ENCODE measurements at regions not wholly inside any gene's neighbourhood (a gene's known extent, or its start where the extent isn't known, plus 50 kb on each side); places are given as distances from the start of the nearest gene placed in this dataset.
A peak's percentile ranks its signal among the peaks of the same experiment; 100 is the strongest.
"Not testable (repeated sequence)": the region's sequence is repeated elsewhere in the genome, so short reads cannot be mapped to it uniquely, and the experiment has no call there.

DNA sequence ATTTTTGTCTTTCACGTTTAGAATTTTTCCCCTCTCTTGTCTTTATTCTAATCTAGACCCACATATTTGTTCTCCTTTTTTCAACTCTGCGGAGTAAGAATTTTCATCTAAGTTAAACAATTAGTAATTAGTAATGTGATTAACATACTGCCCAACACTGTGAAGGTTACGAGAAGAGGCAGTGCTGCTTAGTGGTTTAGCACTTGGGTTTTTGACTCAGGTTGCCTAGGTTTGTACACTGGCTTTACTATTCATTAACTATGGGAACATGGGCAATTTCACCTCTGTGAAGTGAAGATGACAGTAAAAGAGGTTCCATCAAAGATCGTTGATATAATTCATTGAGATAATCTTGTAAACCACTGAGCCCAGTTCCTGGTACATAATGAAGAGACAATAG is 82.2 kb upstream of the PNPT1 start:
- Histone ChIP-seq H3K4me2 (ENCODE audit: low read length) (no peak overlapping the region), H3K9me3 (ENCODE audit: low read length) (no peaks in the 10 kb centered on the region), H3K4me1 (ENCODE audit: insufficient read depth, low read length) (peaks cover 29% of the 10 kb centered on the region), H3K27me3 (ENCODE audit: low read length) (no peaks in the 10 kb centered on the region), H3K4me3 (ENCODE audit: low read length) (no peak overlapping the region), H3K9ac (ENCODE audit: low read length) (no peak overlapping the region), H3F3A (ENCODE audit: low read length, unreplicated experiment) (peaks cover 6% of the 10 kb centered on the region), H3K9me2 (replicated peaks; ENCODE audit: low read length) (no peaks in the 10 kb centered on the region), H2AFZ (ENCODE audit: low read length) (no peak overlapping the region), H3K27ac (ENCODE audit: low read length) (no peak overlapping the region), H3K79me2 (ENCODE audit: low read length) (no peaks in the 10 kb centered on the region), H4K20me1 (ENCODE audit: low read length) (no peaks in the 10 kb centered on the region), H3K36me3 (ENCODE audit: low read depth, low read length) (no peaks in the 10 kb centered on the region)
- ChIA-PET CTCF (no interaction called here), POLR2A (ENCODE audit: unreplicated experiment) (no interaction called here)
- DNase-seq (no peak), ATAC-seq (no peak)
- no peak for TF ChIP-seq EZH2 (IDR thresholded peaks at IDR 0.05; ENCODE audit: low read length, unreplicated experiment)
- TF ChIP-seq, protein P1, sequence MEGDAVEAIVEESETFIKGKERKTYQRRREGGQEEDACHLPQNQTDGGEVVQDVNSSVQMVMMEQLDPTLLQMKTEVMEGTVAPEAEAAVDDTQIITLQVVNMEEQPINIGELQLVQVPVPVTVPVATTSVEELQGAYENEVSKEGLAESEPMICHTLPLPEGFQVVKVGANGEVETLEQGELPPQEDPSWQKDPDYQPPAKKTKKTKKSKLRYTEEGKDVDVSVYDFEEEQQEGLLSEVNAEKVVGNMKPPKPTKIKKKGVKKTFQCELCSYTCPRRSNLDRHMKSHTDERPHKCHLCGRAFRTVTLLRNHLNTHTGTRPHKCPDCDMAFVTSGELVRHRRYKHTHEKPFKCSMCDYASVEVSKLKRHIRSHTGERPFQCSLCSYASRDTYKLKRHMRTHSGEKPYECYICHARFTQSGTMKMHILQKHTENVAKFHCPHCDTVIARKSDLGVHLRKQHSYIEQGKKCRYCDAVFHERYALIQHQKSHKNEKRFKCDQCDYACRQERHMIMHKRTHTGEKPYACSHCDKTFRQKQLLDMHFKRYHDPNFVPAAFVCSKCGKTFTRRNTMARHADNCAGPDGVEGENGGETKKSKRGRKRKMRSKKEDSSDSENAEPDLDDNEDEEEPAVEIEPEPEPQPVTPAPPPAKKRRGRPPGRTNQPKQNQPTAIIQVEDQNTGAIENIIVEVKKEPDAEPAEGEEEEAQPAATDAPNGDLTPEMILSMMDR (conservative IDR thresholded peaks at IDR 0.05; ENCODE audit: low read depth, low read length) = no peak
- intact Hi-C loops (cut with micrococcal nuclease) = no loop called here
- BruUV-seq (replicated peaks) = no TSS peak

DNA sequence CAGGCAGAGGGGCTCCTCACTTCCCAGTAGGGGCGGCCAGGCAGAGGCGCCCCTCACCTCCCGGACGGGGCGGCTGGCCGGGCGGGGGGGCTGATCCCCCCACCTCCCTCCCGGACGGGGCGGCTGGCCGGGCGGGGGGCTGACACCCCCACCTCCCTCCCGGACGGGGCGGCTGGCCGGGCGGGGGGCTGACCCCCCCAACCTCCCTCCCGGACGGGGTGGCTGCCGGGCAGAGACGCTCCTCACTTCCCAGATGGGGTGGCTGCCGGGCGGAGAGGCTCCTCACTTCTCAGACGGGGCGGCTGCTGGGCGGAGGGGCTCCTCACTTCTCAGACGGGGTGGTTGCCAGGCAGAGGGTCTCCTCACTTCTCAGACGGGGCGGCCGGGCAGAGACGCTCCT is 80.0 kb upstream of the PNPT1 start:
- H3K79me2 ChIP-seq (ENCODE audit: low read length); H2AFZ ChIP-seq (ENCODE audit: low read length); H3K4me1 ChIP-seq (ENCODE audit: insufficient read depth, low read length); H3K9me2 ChIP-seq (replicated peaks; ENCODE audit: low read length); H3K4me2 ChIP-seq (ENCODE audit: low read length); H3F3A ChIP-seq (ENCODE audit: low read length, unreplicated experiment); BruUV-seq (replicated peaks); H3K9ac ChIP-seq (ENCODE audit: low read length); DNase-seq; H3K36me3 ChIP-seq (ENCODE audit: low read depth, low read length); POLR2A ChIA-PET (ENCODE audit: unreplicated experiment); H3K9me3 ChIP-seq (ENCODE audit: low read length); CTCF ChIA-PET; H3K4me3 ChIP-seq (ENCODE audit: low read length); H3K27me3 ChIP-seq (ENCODE audit: low read length); H3K27ac ChIP-seq (ENCODE audit: low read length); H4K20me1 ChIP-seq (ENCODE audit: low read length); ATAC-seq: not testable (repeated sequence)
- intact Hi-C loops (cut with micrococcal nuclease) = loop anchor here (5.0 kb wide), 1 partner anchor 84 kb away; no protein-coding TSS in a partner anchor

DNA sequence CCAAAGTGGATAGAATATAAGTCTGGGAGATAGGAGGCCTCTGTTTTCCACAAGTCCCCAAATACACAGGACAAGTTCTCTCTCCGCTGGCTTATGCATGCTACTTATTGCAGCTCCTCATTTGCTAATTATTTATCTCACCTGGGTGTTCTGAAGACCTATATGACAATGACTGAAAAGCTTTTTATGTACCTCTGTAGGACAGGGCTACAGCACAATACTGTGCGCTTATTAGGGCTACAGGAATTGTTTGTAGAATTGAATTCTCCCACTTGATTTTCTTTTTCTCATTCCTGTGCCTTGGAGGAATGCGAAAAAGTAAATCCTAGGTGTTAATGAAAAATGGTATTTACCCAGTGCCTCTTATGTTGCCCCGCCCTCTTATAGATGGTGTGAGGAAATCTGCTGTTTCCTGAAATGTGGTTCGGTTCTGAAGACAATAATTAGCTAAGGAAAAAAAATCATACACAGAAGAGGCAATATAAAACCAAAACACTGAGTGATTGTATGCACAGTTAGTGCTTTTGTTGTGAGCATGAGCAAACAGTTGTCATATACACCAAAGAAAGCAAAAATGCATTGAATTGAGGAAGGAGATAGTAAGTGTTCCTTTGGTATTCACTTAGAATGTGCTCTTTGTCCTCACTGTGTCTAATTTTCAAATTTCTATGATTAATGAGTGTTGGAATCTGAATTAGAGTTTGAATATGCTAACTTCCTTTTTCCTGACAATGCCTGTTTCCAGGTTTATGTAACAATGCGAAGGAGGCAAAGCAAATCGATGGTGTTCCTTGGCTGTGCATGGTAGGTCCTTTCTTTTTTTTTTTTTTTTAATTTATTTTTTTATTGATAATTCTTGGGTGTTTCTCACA is 78.7 kb upstream of the PNPT1 start:
- H2AFZ ChIP-seq (ENCODE audit: low read length) = peak overlapping the region; percentile 15; the same call in 1 of the 2 replicates
- TF ChIP-seq EZH2phosphoT487 (IDR thresholded peaks at IDR 0.05; ENCODE audit: borderline replicate concordance, low read length) (no peak), EZH2 (IDR thresholded peaks at IDR 0.05; ENCODE audit: low read length, unreplicated experiment) (no peak)
- TF ChIP-seq, protein P1 (conservative IDR thresholded peaks at IDR 0.05; ENCODE audit: low read depth, low read length) = no peak
- H4K20me1 ChIP-seq (ENCODE audit: low read length) = no peaks in the 10 kb centered on the region
- H3K27me3 ChIP-seq (ENCODE audit: low read length) = no peaks in the 10 kb centered on the region
- intact Hi-C loops (cut with micrococcal nuclease) = loop anchor here (5.0 kb wide), 1 partner anchor 85 kb away; no protein-coding TSS in a partner anchor
- ChIA-PET CTCF (interaction anchor here (0.7 to 1.3 kb wide), 4 partner anchors 186 to 190 kb away, joined by 3 to 10 read pairs (median 7); no protein-coding TSS in a partner anchor), POLR2A (ENCODE audit: unreplicated experiment) (interaction anchor here (0.5 kb wide), 1 partner anchor 72 kb away, joined by 4 read pairs; no protein-coding TSS in a partner anchor)
- no peaks in the 10 kb centered on the region for H3K9me3 ChIP-seq (ENCODE audit: low read length)
- no peaks in the 10 kb centered on the region for H3K36me3 ChIP-seq (ENCODE audit: low read depth, low read length)
- H3F3A ChIP-seq (ENCODE audit: low read length, unreplicated experiment) = no peaks in the 10 kb centered on the region
- 0 out of 2 replicates have a peak, but pooled peaks have one; percentile 18 for ATAC-seq
- BruUV-seq (replicated peaks) = no TSS peak
- no peaks in the 10 kb centered on the region for H3K9me2 ChIP-seq (replicated peaks; ENCODE audit: low read length)
- H3K4me1 ChIP-seq (ENCODE audit: insufficient read depth, low read length) = peaks cover 7% of the 10 kb centered on the region
- no peak overlapping the region for H3K4me2 ChIP-seq (ENCODE audit: low read length)
- no peak overlapping the region for H3K4me3 ChIP-seq (ENCODE audit: low read length)
- H3K27ac ChIP-seq (ENCODE audit: low read length) = no peak overlapping the region
- H3K79me2 ChIP-seq (ENCODE audit: low read length) = no peaks in the 10 kb centered on the region
- DNase-seq = no peak
- H3K9ac ChIP-seq (ENCODE audit: low read length) = no peak overlapping the region
